ENCODE measurements at regions not wholly inside any gene's neighbourhood (a gene's known extent, or its start where the extent isn't known, plus 50 kb on each side); places are given as distances from the start of the nearest gene placed in this dataset.
A peak's percentile ranks its signal among the peaks of the same experiment; 100 is the strongest.

- TF ChIP-seq ZNF513 (tag by site-specific recombination; IDR thresholded peaks at IDR 0.05) (no peak), ZNF747 (tag by site-specific recombination; IDR thresholded peaks at IDR 0.05) (no peak), TRIM28 (IDR thresholded peaks at IDR 0.05; ENCODE audit: borderline replicate concordance, low read length) (peak; percentile 53; the same call in 1 of the 2 replicates)
- TF ChIP-seq, protein P1, sequence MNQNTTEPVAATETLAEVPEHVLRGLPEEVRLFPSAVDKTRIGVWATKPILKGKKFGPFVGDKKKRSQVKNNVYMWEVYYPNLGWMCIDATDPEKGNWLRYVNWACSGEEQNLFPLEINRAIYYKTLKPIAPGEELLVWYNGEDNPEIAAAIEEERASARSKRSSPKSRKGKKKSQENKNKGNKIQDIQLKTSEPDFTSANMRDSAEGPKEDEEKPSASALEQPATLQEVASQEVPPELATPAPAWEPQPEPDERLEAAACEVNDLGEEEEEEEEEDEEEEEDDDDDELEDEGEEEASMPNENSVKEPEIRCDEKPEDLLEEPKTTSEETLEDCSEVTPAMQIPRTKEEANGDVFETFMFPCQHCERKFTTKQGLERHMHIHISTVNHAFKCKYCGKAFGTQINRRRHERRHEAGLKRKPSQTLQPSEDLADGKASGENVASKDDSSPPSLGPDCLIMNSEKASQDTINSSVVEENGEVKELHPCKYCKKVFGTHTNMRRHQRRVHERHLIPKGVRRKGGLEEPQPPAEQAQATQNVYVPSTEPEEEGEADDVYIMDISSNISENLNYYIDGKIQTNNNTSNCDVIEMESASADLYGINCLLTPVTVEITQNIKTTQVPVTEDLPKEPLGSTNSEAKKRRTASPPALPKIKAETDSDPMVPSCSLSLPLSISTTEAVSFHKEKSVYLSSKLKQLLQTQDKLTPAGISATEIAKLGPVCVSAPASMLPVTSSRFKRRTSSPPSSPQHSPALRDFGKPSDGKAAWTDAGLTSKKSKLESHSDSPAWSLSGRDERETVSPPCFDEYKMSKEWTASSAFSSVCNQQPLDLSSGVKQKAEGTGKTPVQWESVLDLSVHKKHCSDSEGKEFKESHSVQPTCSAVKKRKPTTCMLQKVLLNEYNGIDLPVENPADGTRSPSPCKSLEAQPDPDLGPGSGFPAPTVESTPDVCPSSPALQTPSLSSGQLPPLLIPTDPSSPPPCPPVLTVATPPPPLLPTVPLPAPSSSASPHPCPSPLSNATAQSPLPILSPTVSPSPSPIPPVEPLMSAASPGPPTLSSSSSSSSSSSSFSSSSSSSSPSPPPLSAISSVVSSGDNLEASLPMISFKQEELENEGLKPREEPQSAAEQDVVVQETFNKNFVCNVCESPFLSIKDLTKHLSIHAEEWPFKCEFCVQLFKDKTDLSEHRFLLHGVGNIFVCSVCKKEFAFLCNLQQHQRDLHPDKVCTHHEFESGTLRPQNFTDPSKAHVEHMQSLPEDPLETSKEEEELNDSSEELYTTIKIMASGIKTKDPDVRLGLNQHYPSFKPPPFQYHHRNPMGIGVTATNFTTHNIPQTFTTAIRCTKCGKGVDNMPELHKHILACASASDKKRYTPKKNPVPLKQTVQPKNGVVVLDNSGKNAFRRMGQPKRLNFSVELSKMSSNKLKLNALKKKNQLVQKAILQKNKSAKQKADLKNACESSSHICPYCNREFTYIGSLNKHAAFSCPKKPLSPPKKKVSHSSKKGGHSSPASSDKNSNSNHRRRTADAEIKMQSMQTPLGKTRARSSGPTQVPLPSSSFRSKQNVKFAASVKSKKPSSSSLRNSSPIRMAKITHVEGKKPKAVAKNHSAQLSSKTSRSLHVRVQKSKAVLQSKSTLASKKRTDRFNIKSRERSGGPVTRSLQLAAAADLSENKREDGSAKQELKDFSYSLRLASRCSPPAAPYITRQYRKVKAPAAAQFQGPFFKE (tag by site-specific recombination; IDR thresholded peaks at IDR 0.05; ENCODE audit: borderline replicate concordance) = no peak
Observed at GRCh38 chr5:74257645-74258313, 382.7 kb downstream of the ENC1 start (continued).

- H3K36me3 ChIP-seq (ENCODE audit: control insufficient read depth in 2 of 2, insufficient read depth in 1 of 2, low read length in 2 of 2) = no peaks in the 10 kb centered on the region
- H3K4me3 ChIP-seq (ENCODE audit: low read depth, low read length) = no peak overlapping the region
- ChIA-PET CTCF (interaction anchor here (0.5 to 0.8 kb wide), 3 partner anchors 24 to 361 kb away, joined by 3 to 4 read pairs (median 3); no protein-coding TSS in a partner anchor), POLR2A (no interaction called here)
- peaks cover 11% of the 10 kb centered on the region; the same call in 1 of the 2 replicates for H3K4me1 ChIP-seq (ENCODE audit: control insufficient read depth, insufficient read depth, low read length)
- no peak overlapping the region for H3K27ac ChIP-seq (ENCODE audit: extremely low read depth, low read depth, low read length)
- H3K9me3 ChIP-seq (ENCODE audit: control insufficient read depth, insufficient read depth, low read depth, low read length) = no peaks in the 10 kb centered on the region
- TF ChIP-seq ZNF513 (tag by site-specific recombination; IDR thresholded peaks at IDR 0.05) = no peak
- no peak for TF ChIP-seq ZBTB17 (tag by site-specific recombination; IDR thresholded peaks at IDR 0.05)
- peak; percentile 66 for TF ChIP-seq ZIC2 (tag by site-specific recombination; IDR thresholded peaks at IDR 0.05)
Observed at GRCh38 chr5:74257060-74257527, 383.4 kb downstream of the ENC1 start.

- Histone ChIP-seq H3K27ac (ENCODE audit: extremely low read depth, low read depth, low read length) (no peak overlapping the region), H3K9me3 (ENCODE audit: control insufficient read depth, insufficient read depth, low read depth, low read length) (no peaks in the 10 kb centered on the region), H3K4me1 (ENCODE audit: control insufficient read depth, insufficient read depth, low read length) (peaks cover 16% of the 10 kb centered on the region), H3K36me3 (ENCODE audit: control insufficient read depth in 2 of 2, insufficient read depth in 1 of 2, low read length in 2 of 2) (no peaks in the 10 kb centered on the region), H3K4me3 (ENCODE audit: low read depth, low read length) (no peak overlapping the region)
- POLR2A ChIA-PET = no interaction called here
- CTCF ChIA-PET = interaction anchor here (0.5 to 0.7 kb wide), 2 partner anchors 182 to 219 kb away, joined by 3 read pairs; no protein-coding TSS in a partner anchor
- TF ChIP-seq WT1 (tag by site-specific recombination; IDR thresholded peaks at IDR 0.05) = no peak
- no peak for TF ChIP-seq ZNF302 (tag by site-specific recombination; IDR thresholded peaks at IDR 0.05; ENCODE audit: low read depth)
- peak; percentile 71 for TF ChIP-seq SCRT2 (tag by site-specific recombination; IDR thresholded peaks at IDR 0.05)
- TF ChIP-seq ZNF174 (tag by site-specific recombination; IDR thresholded peaks at IDR 0.05) = no peak
- no peak for TF ChIP-seq ZNF112 (tag by site-specific recombination; IDR thresholded peaks at IDR 0.05)
- no peak for TF ChIP-seq ZNF785 (tag by site-specific recombination; IDR thresholded peaks at IDR 0.05)
Observed at GRCh38 chr5:74255692-74256392, 384.7 kb downstream of the ENC1 start.

Measured in HEK293 (cell line).